ENCODE measurements at regions not wholly inside any gene's neighbourhood (a gene's known extent, or its start where the extent isn't known, plus 50 kb on each side); places are given as distances from the start of the nearest gene placed in this dataset.

GRCh38 chr2:173424886-173425285 is 70.2 kb downstream of the CDCA7 start:
- TF ChIP-seq CTCF (conservative IDR thresholded peaks at IDR 0.05; ENCODE audit: low read depth, low read length) (no peak), EZH2 (IDR thresholded peaks at IDR 0.05; ENCODE audit: low read length, unreplicated experiment) (no peak), EZH2phosphoT487 (IDR thresholded peaks at IDR 0.05; ENCODE audit: borderline replicate concordance, low read length) (no peak)

Measured in PC-3 (cell line).